Panc1 (cell line): ENCODE measurements at regions not wholly inside any gene's neighbourhood (a gene's known extent, or its start where the extent isn't known, plus 50 kb on each side); places are given as distances from the start of the nearest gene placed in this dataset.
"Not testable (repeated sequence)": the region's sequence is repeated elsewhere in the genome, so short reads cannot be mapped to it uniquely, and the experiment has no call there.

Source experiments
- ATAC-seq: fragments of 200-7000 bp; cut with Tn5 transposase; 2 replicates; pipeline ENCODE4 v1.9.1; 2020; ENCODE audit warnings: mild to moderate bottlenecking, moderate library complexity
- BruUV-seq: library from RNA; stranded (reverse); fragments of 400-500 nt; replicated peaks from 2 replicates; lab custom pipeline; 2021; lab: Mats Ljungman, UMichigan
- CTCF ChIA-PET: fragments of 300-600 bp; sonication (Branson Sonifier 250); formaldehyde crosslinking; loops from one replicate; lab custom pipeline; 2022; ENCODE audit warnings: antibody characterized with exemption; lab: Charles Lee
- POLR2A ChIA-PET: fragments of 300-600 bp; sonication (Branson Sonifier 250); formaldehyde crosslinking; loops from one replicate; lab custom pipeline; 2022; ENCODE audit warnings: antibody characterized with exemption; lab: Charles Lee
- DNase-seq: peaks from one replicate; pipeline ENCODE4 v3.0.0-alpha.2; 2010; ENCODE audit warnings: low read depth, low spot score
- H3K27ac ChIP-seq: 2 replicates; pipeline ENCODE4 v1.5.1; 2011; ENCODE audit warnings: mild to moderate bottlenecking, low read length, inconsistent platforms
- H3K27me3 ChIP-seq: fragments of 200-500 bp; sonication (Bioruptor generic); 2 replicates; pipeline ENCODE4 v1.6.0; 2014; ENCODE audit warnings: low read length, inconsistent platforms; ENCODE audit not compliant: control insufficient read depth, insufficient read depth
- H3K36me3 ChIP-seq: fragments of 200-500 bp; sonication (Bioruptor generic); 2 replicates; pipeline ENCODE4 v1.5.1; 2014; ENCODE audit warnings: inconsistent platforms, mild to moderate bottlenecking, low read length, moderate library complexity; ENCODE audit not compliant: control insufficient read depth, insufficient read depth
- H3K4me1 ChIP-seq: 2 replicates; pipeline ENCODE4 v1.5.1; 2011; ENCODE audit warnings: inconsistent platforms, mild to moderate bottlenecking, low read length, moderate library complexity; ENCODE audit not compliant: control insufficient read depth, insufficient read depth
- H3K4me3 ChIP-seq, 2 experiments: 2 replicates each; pipeline ENCODE4 v1.5.1; 2011 to 2012; ENCODE audit warnings: low read depth in 2 of 2, low read length in 2 of 2, mild to moderate bottlenecking in 2 of 2, inconsistent platforms in 1 of 2, moderate library complexity in 1 of 2
- H3K9me3 ChIP-seq: fragments of 200-500 bp; sonication (Bioruptor generic); 2 replicates; pipeline ENCODE4 v1.5.1; 2014; ENCODE audit warnings: low read depth, mild to moderate bottlenecking, inconsistent platforms, low read length, moderate library complexity; ENCODE audit not compliant: control insufficient read depth, insufficient read depth
- POLR2AphosphoS5 ChIP-seq: IDR thresholded peaks from 2 replicates; pipeline ENCODE4 v1.6.1; 2012; ENCODE audit warnings: mild to moderate bottlenecking, low read depth, low read length, moderate library complexity
- SIN3A ChIP-seq: IDR thresholded peaks from 2 replicates; pipeline ENCODE4 v1.6.1; 2012; ENCODE audit warnings: low read depth, mild to moderate bottlenecking, low read length, moderate library complexity, borderline replicate concordance; ENCODE audit not compliant: insufficient read depth
- TCF7L2 ChIP-seq: IDR thresholded peaks from 2 replicates; pipeline ENCODE4 v1.6.1; 2011; ENCODE audit warnings: mild to moderate bottlenecking, low read depth, low read length, inconsistent platforms
- in situ Hi-C: cut with HindIII; loops from 2 replicates; pipeline ENCODE4 v1.10.0; 2016; ENCODE audit warnings: low sequenced_read_pairs, low pct_unique_long_range_greater_than_20kb
- intact Hi-C: fragments of 100-400 bp; cut with micrococcal nuclease; formaldehyde crosslinking; loops from one replicate; pipeline ENCODE4 v1.10.0; 2022; ENCODE audit not compliant: unreplicated experiment
- TF ChIP-seq, protein P1 (sequence below), 2 experiments: IDR thresholded peaks; 2 replicates each; pipeline ENCODE4 v1.6.1; 2011 to 2012; ENCODE audit warnings: low read depth in 2 of 2, control low read depth in 1 of 2, low read length in 1 of 2, mild to moderate bottlenecking in 1 of 2, moderate library complexity in 1 of 2; ENCODE audit not compliant: insufficient read depth in 1 of 2
- TF ChIP-seq, protein P2 (sequence below): fragments of 450-650 bp; IDR thresholded peaks from 2 replicates; pipeline ENCODE4 v1.5.1; 2017; ENCODE audit warnings: mild to moderate bottlenecking

DNA sequence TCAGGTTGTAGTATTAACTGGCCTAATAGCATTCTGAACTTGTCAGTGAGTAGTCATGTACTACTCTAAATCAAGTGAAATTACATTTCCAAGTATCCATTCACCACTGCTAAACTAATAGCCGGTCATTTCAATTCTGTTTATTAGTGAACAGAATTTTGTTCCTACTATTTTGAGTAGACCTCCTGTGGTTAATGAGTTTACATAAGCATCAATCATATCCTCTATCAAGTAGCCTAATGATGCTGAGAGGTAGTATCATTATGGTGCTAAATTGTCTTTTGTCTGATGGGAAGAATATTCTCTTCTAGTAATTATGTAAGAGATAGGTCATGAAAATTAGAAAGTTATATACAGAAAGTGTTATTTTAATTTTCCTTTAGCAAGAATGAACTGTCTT is 602.8 kb downstream of the KCNT2 start:
- no peak for ATAC-seq
- no peaks in the 10 kb centered on the region for H3K27me3 ChIP-seq
- POLR2A ChIA-PET = no interaction called here
- in situ Hi-C loops (no loop called here), intact Hi-C loops (no loop called here)
- H3K4me3 ChIP-seq = no peak overlapping the region
- DNase-seq = no peak
- CTCF ChIA-PET = no interaction called here
- H3K36me3 ChIP-seq = no peaks in the 10 kb centered on the region
- BruUV-seq = no TSS peak
- H3K27ac ChIP-seq = no peak overlapping the region
- TF ChIP-seq SIN3A = no peak
- no peak for TF ChIP-seq TCF7L2
- TF ChIP-seq, protein P1, sequence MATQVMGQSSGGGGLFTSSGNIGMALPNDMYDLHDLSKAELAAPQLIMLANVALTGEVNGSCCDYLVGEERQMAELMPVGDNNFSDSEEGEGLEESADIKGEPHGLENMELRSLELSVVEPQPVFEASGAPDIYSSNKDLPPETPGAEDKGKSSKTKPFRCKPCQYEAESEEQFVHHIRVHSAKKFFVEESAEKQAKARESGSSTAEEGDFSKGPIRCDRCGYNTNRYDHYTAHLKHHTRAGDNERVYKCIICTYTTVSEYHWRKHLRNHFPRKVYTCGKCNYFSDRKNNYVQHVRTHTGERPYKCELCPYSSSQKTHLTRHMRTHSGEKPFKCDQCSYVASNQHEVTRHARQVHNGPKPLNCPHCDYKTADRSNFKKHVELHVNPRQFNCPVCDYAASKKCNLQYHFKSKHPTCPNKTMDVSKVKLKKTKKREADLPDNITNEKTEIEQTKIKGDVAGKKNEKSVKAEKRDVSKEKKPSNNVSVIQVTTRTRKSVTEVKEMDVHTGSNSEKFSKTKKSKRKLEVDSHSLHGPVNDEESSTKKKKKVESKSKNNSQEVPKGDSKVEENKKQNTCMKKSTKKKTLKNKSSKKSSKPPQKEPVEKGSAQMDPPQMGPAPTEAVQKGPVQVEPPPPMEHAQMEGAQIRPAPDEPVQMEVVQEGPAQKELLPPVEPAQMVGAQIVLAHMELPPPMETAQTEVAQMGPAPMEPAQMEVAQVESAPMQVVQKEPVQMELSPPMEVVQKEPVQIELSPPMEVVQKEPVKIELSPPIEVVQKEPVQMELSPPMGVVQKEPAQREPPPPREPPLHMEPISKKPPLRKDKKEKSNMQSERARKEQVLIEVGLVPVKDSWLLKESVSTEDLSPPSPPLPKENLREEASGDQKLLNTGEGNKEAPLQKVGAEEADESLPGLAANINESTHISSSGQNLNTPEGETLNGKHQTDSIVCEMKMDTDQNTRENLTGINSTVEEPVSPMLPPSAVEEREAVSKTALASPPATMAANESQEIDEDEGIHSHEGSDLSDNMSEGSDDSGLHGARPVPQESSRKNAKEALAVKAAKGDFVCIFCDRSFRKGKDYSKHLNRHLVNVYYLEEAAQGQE (IDR thresholded peaks at IDR 0.05; ENCODE audit: insufficient read depth in 1 of 2, low read depth in 2 of 2, low read length in 1 of 2) = no peak
- TF ChIP-seq POLR2AphosphoS5 = no peak
- TF ChIP-seq, protein P2, sequence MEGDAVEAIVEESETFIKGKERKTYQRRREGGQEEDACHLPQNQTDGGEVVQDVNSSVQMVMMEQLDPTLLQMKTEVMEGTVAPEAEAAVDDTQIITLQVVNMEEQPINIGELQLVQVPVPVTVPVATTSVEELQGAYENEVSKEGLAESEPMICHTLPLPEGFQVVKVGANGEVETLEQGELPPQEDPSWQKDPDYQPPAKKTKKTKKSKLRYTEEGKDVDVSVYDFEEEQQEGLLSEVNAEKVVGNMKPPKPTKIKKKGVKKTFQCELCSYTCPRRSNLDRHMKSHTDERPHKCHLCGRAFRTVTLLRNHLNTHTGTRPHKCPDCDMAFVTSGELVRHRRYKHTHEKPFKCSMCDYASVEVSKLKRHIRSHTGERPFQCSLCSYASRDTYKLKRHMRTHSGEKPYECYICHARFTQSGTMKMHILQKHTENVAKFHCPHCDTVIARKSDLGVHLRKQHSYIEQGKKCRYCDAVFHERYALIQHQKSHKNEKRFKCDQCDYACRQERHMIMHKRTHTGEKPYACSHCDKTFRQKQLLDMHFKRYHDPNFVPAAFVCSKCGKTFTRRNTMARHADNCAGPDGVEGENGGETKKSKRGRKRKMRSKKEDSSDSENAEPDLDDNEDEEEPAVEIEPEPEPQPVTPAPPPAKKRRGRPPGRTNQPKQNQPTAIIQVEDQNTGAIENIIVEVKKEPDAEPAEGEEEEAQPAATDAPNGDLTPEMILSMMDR = no peak
- H3K9me3 ChIP-seq = no peaks in the 10 kb centered on the region
- H3K4me1 ChIP-seq = no peaks in the 10 kb centered on the region

DNA sequence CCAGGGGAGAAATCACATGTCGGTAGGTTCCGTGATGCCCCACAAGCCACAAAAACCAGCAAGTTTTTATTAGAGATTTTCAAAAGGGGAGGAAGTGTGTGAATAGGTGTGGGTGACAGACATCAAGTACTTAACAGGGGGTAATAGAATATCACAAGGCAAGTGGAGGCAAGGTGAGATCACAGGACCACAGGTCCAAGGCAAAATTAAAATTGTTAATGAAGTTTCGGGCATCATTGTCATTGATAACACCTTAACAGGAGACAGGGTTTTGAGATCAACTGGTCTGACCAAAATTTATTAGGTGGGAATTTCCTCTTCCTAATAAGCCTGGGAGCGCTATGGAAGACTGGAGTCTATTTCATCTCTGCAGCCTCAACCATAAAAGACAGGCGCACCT is 603.9 kb downstream of the KCNT2 start:
- POLR2A ChIA-PET, H3K9me3 ChIP-seq, H3K4me3 ChIP-seq, H3K27ac ChIP-seq, ATAC-seq, H3K4me1 ChIP-seq, DNase-seq, H3K27me3 ChIP-seq, in situ Hi-C loops, BruUV-seq, CTCF ChIA-PET, H3K36me3 ChIP-seq, intact Hi-C loops: not testable (repeated sequence)

DNA sequence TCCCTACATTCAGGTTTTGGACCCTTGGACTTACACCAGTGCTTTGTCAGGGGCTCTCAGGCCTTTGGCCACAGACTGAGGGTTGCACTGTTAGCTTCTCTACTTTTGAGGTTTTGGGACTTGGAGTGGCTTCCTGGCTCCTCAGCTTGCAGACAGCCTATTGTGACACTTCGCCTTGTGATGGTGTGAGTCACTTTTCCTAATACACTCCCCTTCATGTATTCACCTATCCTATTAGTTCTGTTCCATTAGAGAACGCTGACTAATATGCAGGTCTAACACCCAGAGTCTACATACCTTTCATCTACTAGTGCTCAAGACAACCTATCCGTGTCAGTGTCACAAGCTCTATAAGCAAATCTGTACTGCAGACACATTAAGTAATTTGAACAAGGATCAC is 605.3 kb downstream of the KCNT2 start:
- H3K4me1 ChIP-seq = no peaks in the 10 kb centered on the region
- in situ Hi-C loops (no loop called here), intact Hi-C loops (no loop called here)
- CTCF ChIA-PET = no interaction called here
- no peak for DNase-seq
- TF ChIP-seq, protein P1 (IDR thresholded peaks at IDR 0.05; ENCODE audit: insufficient read depth in 1 of 2, low read depth in 2 of 2, low read length in 1 of 2) = no peak
- TF ChIP-seq SIN3A = no peak
- TF ChIP-seq, protein P2 = no peak
- TF ChIP-seq TCF7L2 = no peak
- TF ChIP-seq POLR2AphosphoS5 = no peak
- no peaks in the 10 kb centered on the region for H3K36me3 ChIP-seq
- no peak for ATAC-seq
- POLR2A ChIA-PET = no interaction called here
- no peak overlapping the region for H3K27ac ChIP-seq
- no peak overlapping the region for H3K4me3 ChIP-seq
- no TSS peak for BruUV-seq
- H3K27me3 ChIP-seq = no peaks in the 10 kb centered on the region
- no peaks in the 10 kb centered on the region for H3K9me3 ChIP-seq

DNA sequence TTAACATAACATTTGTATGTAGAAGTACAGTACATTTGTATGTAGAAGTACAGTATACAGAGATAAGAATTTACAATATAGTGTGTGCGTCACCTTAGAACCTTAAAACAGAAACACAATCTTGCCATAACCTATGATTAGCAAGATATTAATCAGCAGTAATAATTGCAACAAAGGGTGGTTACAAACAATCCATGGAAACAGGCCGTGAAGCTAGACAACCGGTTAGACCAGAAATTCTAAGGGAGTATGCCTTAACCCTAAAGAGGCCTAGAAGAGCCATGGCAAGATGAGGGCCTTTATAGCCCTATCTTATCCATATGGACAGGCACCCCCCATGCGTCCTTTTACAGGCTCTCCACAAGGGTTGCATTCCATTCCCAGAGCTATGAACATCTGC is 605.9 kb downstream of the KCNT2 start:
- H3K27ac ChIP-seq, H3K4me1 ChIP-seq, in situ Hi-C loops, H3K4me3 ChIP-seq, BruUV-seq, CTCF ChIA-PET, H3K9me3 ChIP-seq, ATAC-seq, H3K27me3 ChIP-seq, H3K36me3 ChIP-seq, DNase-seq, intact Hi-C loops, POLR2A ChIA-PET: not testable (repeated sequence)
